Kidney epithelial cell (primary cell): ENCODE measurements at regions not wholly inside any gene's neighbourhood (a gene's known extent, or its start where the extent isn't known, plus 50 kb on each side); places are given as distances from the start of the nearest gene placed in this dataset.

Experiments
- DNase-seq: peaks from one replicate; pipeline ENCODE4 v3.0.0-alpha.2; 2010; ENCODE audit warnings: low read depth
- H3K27me3 ChIP-seq: 2 replicates; pipeline ENCODE4 v1.6.0; 2011; ENCODE audit warnings: low read length; ENCODE audit not compliant: control insufficient read depth, insufficient read depth
- H3K36me3 ChIP-seq: 2 replicates; pipeline ENCODE4 v1.5.1; 2011; ENCODE audit warnings: low read length; ENCODE audit not compliant: control insufficient read depth, insufficient read depth
- H3K4me3 ChIP-seq: 2 replicates; pipeline ENCODE4 v1.5.1; 2011; ENCODE audit warnings: low read depth, mild to moderate bottlenecking, control low read depth, low read length
- TF ChIP-seq, protein P1 (sequence below): IDR thresholded peaks from 2 replicates; pipeline ENCODE4 v1.5.1; 2011; ENCODE audit warnings: mild to moderate bottlenecking, moderate library complexity, low read length, control low read depth, inconsistent platforms; ENCODE audit not compliant: insufficient read depth, poor library complexity, severe bottlenecking

DNA sequence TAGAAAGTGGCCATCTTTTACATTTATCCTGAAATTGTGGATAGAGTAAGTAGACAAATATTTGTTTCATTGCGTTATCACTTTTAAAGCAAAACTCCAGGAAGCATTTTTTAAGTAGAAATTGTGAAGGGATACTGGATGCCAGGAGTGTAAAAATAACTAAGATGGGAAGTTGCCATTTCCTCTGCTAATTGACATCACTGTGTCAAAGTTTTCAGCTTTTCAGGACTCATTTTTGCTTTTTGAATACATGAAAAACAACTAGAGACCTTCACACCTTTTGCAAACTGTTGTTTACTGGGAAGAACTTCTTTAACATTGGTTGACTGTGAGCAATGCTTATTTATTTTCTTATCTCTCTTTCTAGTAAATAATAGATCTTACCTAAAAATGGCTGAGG, 337.5 kb downstream of the NR2F1-AS1 start:
- Histone ChIP-seq H3K27me3 (no peaks in the 10 kb centered on the region), H3K36me3 (no peaks in the 10 kb centered on the region), H3K4me3 (no peak overlapping the region)
- no peak for DNase-seq
- TF ChIP-seq, protein P1, sequence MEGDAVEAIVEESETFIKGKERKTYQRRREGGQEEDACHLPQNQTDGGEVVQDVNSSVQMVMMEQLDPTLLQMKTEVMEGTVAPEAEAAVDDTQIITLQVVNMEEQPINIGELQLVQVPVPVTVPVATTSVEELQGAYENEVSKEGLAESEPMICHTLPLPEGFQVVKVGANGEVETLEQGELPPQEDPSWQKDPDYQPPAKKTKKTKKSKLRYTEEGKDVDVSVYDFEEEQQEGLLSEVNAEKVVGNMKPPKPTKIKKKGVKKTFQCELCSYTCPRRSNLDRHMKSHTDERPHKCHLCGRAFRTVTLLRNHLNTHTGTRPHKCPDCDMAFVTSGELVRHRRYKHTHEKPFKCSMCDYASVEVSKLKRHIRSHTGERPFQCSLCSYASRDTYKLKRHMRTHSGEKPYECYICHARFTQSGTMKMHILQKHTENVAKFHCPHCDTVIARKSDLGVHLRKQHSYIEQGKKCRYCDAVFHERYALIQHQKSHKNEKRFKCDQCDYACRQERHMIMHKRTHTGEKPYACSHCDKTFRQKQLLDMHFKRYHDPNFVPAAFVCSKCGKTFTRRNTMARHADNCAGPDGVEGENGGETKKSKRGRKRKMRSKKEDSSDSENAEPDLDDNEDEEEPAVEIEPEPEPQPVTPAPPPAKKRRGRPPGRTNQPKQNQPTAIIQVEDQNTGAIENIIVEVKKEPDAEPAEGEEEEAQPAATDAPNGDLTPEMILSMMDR: no peak

DNA sequence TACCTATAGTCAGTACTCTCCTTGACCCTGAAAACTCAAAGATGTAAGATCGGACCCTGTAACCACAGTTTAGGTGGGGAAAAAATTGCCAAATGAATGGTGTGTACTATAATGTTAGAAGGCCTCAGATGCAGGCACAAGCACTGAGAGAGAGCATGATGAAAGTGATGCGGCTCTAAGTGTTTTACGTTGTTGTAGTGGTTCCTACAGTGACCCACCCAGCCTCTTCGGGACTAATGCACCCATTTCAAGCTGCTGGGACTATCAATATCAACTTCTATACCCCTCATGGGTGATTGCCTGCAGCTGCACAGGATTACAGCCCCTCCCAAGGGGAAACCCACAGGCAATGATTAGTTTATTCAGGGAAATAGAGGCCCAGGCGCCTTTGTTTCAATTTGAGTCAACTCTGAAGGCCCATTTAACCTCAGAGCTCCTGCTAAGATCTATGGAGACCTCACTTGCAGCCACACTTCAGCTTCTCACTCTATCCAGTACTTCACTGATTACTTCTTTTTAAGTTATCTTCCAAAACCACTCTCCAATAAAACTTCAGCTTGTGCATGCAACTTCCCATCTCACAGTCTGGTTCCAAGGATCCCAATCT, 340.7 kb downstream of the NR2F1-AS1 start:
- DNase-seq: no peak
- H3K4me3 ChIP-seq: no peak overlapping the region
- TF ChIP-seq, protein P1: no peak
- no peaks in the 10 kb centered on the region for H3K27me3 ChIP-seq
- no peaks in the 10 kb centered on the region for H3K36me3 ChIP-seq

DNA sequence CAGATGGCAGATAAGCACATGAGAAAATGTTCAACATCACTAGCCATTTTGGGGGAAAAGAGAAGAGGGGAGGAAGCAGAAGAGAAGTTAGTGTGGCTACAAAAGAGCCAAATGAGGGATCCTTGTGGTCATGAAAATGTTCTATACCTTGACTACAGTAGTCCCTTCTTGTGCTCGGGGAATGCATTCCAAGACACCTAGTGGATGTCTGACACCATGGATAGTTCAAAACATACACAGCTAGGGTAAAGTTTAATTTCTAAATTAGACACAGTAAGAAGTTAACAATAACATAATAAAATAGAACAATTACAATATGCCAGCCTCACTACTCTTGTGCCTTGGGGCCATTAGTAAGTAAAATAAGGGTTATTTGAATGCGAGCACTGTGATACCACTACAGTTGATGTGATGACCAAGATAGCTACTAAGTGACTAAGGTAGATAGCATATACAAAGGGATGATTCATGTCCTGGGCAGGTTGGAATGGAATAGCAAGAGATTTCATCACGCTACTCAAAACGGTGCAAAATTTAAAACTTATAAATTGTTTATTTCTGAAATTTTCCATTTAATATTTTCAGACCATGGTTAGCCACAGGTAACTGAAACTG, 344.1 kb downstream of the NR2F1-AS1 start:
- Histone ChIP-seq H3K4me3 (no peak overlapping the region), H3K36me3 (no peaks in the 10 kb centered on the region), H3K27me3 (no peaks in the 10 kb centered on the region)
- no peak for DNase-seq
- TF ChIP-seq, protein P1: no peak

DNA sequence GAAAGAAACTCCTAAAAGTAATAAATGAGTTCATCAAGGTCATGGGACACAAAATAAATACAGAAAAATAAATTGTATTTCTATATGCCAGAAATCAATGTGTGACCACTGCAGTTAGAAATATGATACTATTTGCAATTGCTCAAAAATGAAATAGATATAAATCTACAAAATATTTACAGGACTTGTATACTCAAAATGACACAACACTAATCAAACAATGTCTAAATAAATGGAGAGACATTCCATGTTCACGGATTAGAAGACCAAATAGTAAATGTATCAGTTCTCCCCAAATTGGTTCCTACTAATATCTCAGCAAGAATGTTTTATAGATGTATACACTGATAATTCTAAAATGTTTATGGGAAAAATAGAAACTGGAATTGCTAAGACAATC, 345.3 kb downstream of the NR2F1-AS1 start:
- Histone ChIP-seq H3K36me3 (no peaks in the 10 kb centered on the region), H3K27me3 (no peaks in the 10 kb centered on the region), H3K4me3 (no peak overlapping the region)
- TF ChIP-seq, protein P1: no peak
- DNase-seq: no peak

DNA sequence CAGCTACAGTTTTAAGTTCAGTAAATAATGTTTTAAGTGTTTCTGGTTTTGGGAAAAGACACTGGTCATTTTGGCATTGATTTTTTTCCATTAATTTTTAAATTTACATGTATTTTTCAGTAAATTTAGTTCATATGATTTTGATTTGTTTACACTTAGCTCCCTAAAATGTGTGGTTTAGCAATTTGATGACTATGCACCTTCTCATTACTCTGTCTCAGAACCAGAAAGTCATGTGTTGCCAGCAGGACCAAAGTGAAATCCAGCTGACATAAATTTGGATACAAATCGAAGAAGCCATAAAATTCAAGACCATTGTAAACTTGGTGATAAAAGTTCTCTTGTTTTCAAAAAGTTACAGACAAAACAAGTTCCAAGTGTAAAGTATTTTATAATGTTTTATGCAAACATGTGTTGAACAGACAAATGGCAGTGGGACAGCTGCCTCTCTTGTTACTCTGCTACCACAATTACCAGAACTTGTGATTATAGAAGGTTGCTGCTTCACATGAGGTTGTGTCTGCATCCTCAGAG, 354.8 kb downstream of the NR2F1-AS1 start:
- TF ChIP-seq, protein P1: no peak

More for the DNA sequence above, 354.8 kb downstream of the NR2F1-AS1 start:
- Histone ChIP-seq H3K36me3 (no peaks in the 10 kb centered on the region), H3K27me3 (no peaks in the 10 kb centered on the region), H3K4me3 (no peak overlapping the region)
- no peak for DNase-seq
